Osteoblast (primary cell): ENCODE measurements at regions not wholly inside any gene's neighbourhood (a gene's known extent, or its start where the extent isn't known, plus 50 kb on each side); places are given as distances from the start of the nearest gene placed in this dataset.
"Not testable (repeated sequence)": the region's sequence is repeated elsewhere in the genome, so short reads cannot be mapped to it uniquely, and the experiment has no call there.

Experiments used
- DNase-seq: peaks from one replicate; pipeline ENCODE4 v3.0.0; 2011; ENCODE audit warnings: low spot score, mixed read lengths; ENCODE audit not compliant: insufficient read length; ENCODE audit errors: missing footprints
- H2AFZ ChIP-seq: 2 replicates; pipeline ENCODE4 v1.6.0; 2011; ENCODE audit warnings: mild to moderate bottlenecking, low read length
- H3K27ac ChIP-seq: 2 replicates; pipeline ENCODE4 v1.5.1; 2011; ENCODE audit warnings: mild to moderate bottlenecking, low read depth, low read length, moderate library complexity
- H3K27me3 ChIP-seq: 2 replicates; pipeline ENCODE4 v1.6.0; 2012; ENCODE audit warnings: mild to moderate bottlenecking, control low read depth, inconsistent platforms, low read length, moderate library complexity; ENCODE audit not compliant: insufficient read depth
- H3K36me3 ChIP-seq: 2 replicates; pipeline ENCODE4 v1.5.1; 2011; ENCODE audit warnings: mild to moderate bottlenecking, low read length, control low read depth, moderate library complexity; ENCODE audit not compliant: insufficient read depth
- H3K4me1 ChIP-seq: 2 replicates; pipeline ENCODE4 v1.5.1; 2011; ENCODE audit warnings: mild to moderate bottlenecking, low read length, control low read depth, moderate library complexity; ENCODE audit not compliant: insufficient read depth
- H3K4me2 ChIP-seq: 2 replicates; pipeline ENCODE4 v1.6.0; 2011; ENCODE audit warnings: mild to moderate bottlenecking, low read length; ENCODE audit not compliant: insufficient read depth
- H3K4me3 ChIP-seq: fragments of 200-600 bp; sonication (generic); 3 replicates; pipeline ENCODE4 v1.5.1; 2012; ENCODE audit warnings: mild to moderate bottlenecking, low read length, inconsistent platforms; ENCODE audit not compliant: insufficient read depth
- H3K79me2 ChIP-seq: 2 replicates; pipeline ENCODE4 v1.6.0; 2012; ENCODE audit warnings: mild to moderate bottlenecking, low read length, control low read depth, inconsistent platforms; ENCODE audit not compliant: insufficient read depth
- H3K9me3 ChIP-seq: 2 replicates; pipeline ENCODE4 v1.5.1; 2011; ENCODE audit warnings: low read depth, low read length, control low read depth
- H4K20me1 ChIP-seq: 2 replicates; pipeline ENCODE4 v1.6.0; 2012; ENCODE audit warnings: mild to moderate bottlenecking, low read length, control low read depth; ENCODE audit not compliant: insufficient read depth
- CTCF ChIP-seq: IDR thresholded peaks from 2 replicates; pipeline ENCODE4 v1.5.1; 2011; ENCODE audit warnings: mild to moderate bottlenecking, low read depth, low read length, moderate library complexity; ENCODE audit errors: extremely low read depth

DNA sequence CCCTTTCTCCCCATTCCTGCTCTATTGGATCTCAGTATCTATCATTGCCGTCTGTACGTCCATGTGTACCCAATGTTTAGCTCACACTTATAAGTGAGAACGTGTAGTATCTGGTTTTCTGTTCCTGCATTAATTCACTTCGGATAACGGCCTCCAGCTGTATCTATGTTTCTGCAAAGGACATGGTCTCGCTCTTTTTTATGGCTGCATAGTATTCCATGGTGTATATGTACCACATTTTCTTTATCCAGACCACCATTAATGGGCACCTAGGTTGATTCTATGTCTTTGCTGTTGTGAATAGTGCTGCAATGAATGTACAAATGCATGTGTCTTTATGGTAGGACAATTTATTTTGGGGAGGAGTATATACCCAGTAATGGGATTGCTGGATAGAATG lies 94.4 kb upstream of the MPP7 start:
- H3K36me3 ChIP-seq, result no peaks in the 10 kb centered on the region
- H3K4me2 ChIP-seq, result no peak overlapping the region
- H3K9me3 ChIP-seq, result no peaks in the 10 kb centered on the region
- no peak overlapping the region for H3K4me3 ChIP-seq
- peaks cover 11% of the 10 kb centered on the region for H3K27me3 ChIP-seq
- no peak for TF ChIP-seq CTCF
- H4K20me1 ChIP-seq, result no peaks in the 10 kb centered on the region
- H2AFZ ChIP-seq, result no peak overlapping the region
- H3K27ac ChIP-seq, result no peak overlapping the region
- no peaks in the 10 kb centered on the region for H3K4me1 ChIP-seq
- no peak for DNase-seq
- H3K79me2 ChIP-seq, result no peaks in the 10 kb centered on the region

- Histone ChIP-seq H3K36me3 (no peaks in the 10 kb centered on the region), H3K4me1 (no peaks in the 10 kb centered on the region), H3K4me3 (no peak overlapping the region), H3K4me2 (no peak overlapping the region), H4K20me1 (no peaks in the 10 kb centered on the region), H2AFZ (no peak overlapping the region), H3K9me3 (no peaks in the 10 kb centered on the region), H3K79me2 (no peaks in the 10 kb centered on the region), H3K27me3 (peaks cover 11% of the 10 kb centered on the region), H3K27ac (no peak overlapping the region)
- no peak for DNase-seq
- TF ChIP-seq CTCF, result no peak
Observed at GRCh38 chr10:28400176-28400575, 97.3 kb upstream of the MPP7 start.

DNA sequence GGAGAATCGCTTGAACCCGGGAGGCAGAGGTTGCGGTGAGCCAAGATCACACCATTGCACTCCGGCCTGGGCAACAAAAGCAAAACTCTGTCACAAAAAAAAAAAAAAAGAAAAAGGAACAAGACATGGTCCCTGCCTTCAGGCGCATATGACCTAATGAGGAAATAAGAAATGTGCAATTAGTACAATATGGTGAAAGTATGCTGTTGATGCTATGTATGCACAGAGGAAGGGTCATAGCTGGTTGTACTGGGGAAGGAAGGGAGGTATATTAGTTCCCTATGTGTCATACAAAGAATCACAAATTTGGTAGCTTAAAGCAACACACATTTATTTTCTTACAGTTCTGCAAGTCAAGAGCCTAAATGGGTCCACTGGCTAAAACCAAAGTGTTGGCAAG lies 97.8 kb upstream of the MPP7 start:
- no peak for TF ChIP-seq CTCF
- H3K27ac ChIP-seq, result no peak overlapping the region

DNA sequence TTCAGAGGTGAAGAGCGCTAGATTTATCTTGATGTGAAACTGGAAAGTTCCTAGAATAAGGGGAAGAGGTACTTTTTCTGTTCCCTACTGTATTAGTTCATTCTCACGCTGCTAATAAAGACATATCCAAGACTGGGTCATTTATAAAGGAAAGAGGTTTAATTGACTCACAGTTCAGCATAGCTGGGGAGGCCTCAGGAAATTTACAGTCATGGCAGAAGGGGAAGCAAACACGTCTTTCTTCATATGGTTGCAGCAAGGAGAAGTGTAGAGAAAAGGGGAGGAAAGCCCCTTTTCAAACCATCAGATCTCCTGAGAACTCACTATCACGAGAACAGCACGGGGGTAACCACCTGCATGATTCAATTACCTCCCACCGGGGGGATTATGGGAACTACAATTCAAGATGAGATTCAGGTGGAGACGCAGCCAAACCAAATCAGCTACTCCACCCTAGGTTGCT lies 99.8 kb upstream of the MPP7 start:
- not testable (repeated sequence) for H3K4me1 ChIP-seq

More for the DNA sequence above, 97.8 kb upstream of the MPP7 start:
- no peak overlapping the region for H3K4me3 ChIP-seq
- H3K4me1 ChIP-seq, result no peaks in the 10 kb centered on the region
- H3K4me2 ChIP-seq, result no peak overlapping the region
- no peaks in the 10 kb centered on the region for H3K9me3 ChIP-seq
- H3K27me3 ChIP-seq, result peaks cover 11% of the 10 kb centered on the region
- no peaks in the 10 kb centered on the region for H3K36me3 ChIP-seq
- DNase-seq, result no peak
- no peaks in the 10 kb centered on the region for H3K79me2 ChIP-seq
- no peaks in the 10 kb centered on the region for H4K20me1 ChIP-seq
- no peak overlapping the region for H2AFZ ChIP-seq

GRCh38 chr10:28403090-28403489 lies 100.2 kb upstream of the MPP7 start:
- Histone ChIP-seq H3K9me3 (no peaks in the 10 kb centered on the region), H3K4me3 (no peak overlapping the region), H4K20me1 (no peaks in the 10 kb centered on the region), H3K36me3 (no peaks in the 10 kb centered on the region), H3K27ac (no peak overlapping the region), H2AFZ (no peak overlapping the region), H3K4me1 (no peaks in the 10 kb centered on the region), H3K4me2 (no peak overlapping the region), H3K27me3 (peaks cover 13% of the 10 kb centered on the region), H3K79me2 (no peaks in the 10 kb centered on the region)
- no peak for TF ChIP-seq CTCF
- DNase-seq, result no peak

More for the DNA sequence above, 99.8 kb upstream of the MPP7 start:
- H3K27me3 ChIP-seq, result peaks cover 11% of the 10 kb centered on the region
- not testable (repeated sequence) for H3K27ac ChIP-seq, H3K79me2 ChIP-seq, H3K4me3 ChIP-seq, H4K20me1 ChIP-seq, DNase-seq, H2AFZ ChIP-seq, H3K4me2 ChIP-seq, H3K9me3 ChIP-seq, H3K36me3 ChIP-seq
